ENCODE measurements at regions not wholly inside any gene's neighbourhood (a gene's known extent, or its start where the extent isn't known, plus 50 kb on each side); places are given as distances from the start of the nearest gene placed in this dataset.

GRCh38 chr16:6643080-6643686, 689.5 kb upstream of the RBFOX1 start:
- DNase-seq, result peak; percentile 47

- DNase-seq, result no peak
Measured at GRCh38 chr16:6642271-6642670, 690.4 kb upstream of the RBFOX1 start.

GRCh38 chr16:6641091-6641490, 691.6 kb upstream of the RBFOX1 start:
- DNase-seq, result no peak

- no peak for DNase-seq
Measured at GRCh38 chr16:6636457-6636856, 696.2 kb upstream of the RBFOX1 start.

- no peak for DNase-seq
Measured at GRCh38 chr16:6634151-6634550, 698.5 kb upstream of the RBFOX1 start.

GRCh38 chr16:6633456-6633855, 699.2 kb upstream of the RBFOX1 start:
- no peak for DNase-seq

GRCh38 chr16:6629110-6629509, 703.5 kb upstream of the RBFOX1 start:
- DNase-seq, result no peak

- DNase-seq, result no peak
Measured at GRCh38 chr16:6625606-6626005, 707.0 kb upstream of the RBFOX1 start.

GRCh38 chr16:6618874-6619273, 713.8 kb upstream of the RBFOX1 start:
- DNase-seq, result no peak

GRCh38 chr16:6616746-6617145, 715.9 kb upstream of the RBFOX1 start:
- DNase-seq, result no peak

- DNase-seq, result no peak
Measured at GRCh38 chr16:6615636-6616035, 717.0 kb upstream of the RBFOX1 start.

- no peak for DNase-seq
Measured at GRCh38 chr16:6611535-6611934, 721.1 kb upstream of the RBFOX1 start.

- DNase-seq, result no peak
Measured at GRCh38 chr16:6605490-6605889, 727.2 kb upstream of the RBFOX1 start.

- no peak for DNase-seq
Measured at GRCh38 chr16:6603780-6604325, 728.8 kb upstream of the RBFOX1 start.

GRCh38 chr16:6602405-6602804, 730.2 kb upstream of the RBFOX1 start:
- DNase-seq, result no peak

- no peak for DNase-seq
Measured at GRCh38 chr16:6600167-6600566, 732.5 kb upstream of the RBFOX1 start.

- DNase-seq, result no peak
Measured at GRCh38 chr16:6593799-6594198, 738.8 kb upstream of the RBFOX1 start.

GRCh38 chr16:6576606-6577005, 756.0 kb upstream of the RBFOX1 start:
- no peak for DNase-seq

- no peak for DNase-seq
Measured at GRCh38 chr16:6576113-6576512, 756.5 kb upstream of the RBFOX1 start.

- DNase-seq, result no peak
Measured at GRCh38 chr16:6574146-6574545, 758.5 kb upstream of the RBFOX1 start.

GRCh38 chr16:6573577-6573976, 759.1 kb upstream of the RBFOX1 start:
- DNase-seq, result no peak

GRCh38 chr16:6571044-6571443, 761.6 kb upstream of the RBFOX1 start:
- no peak for DNase-seq

- DNase-seq, result no peak
Measured at GRCh38 chr16:6570530-6570929, 762.1 kb upstream of the RBFOX1 start.

- no peak for DNase-seq
Measured at GRCh38 chr16:6562986-6563385, 769.7 kb upstream of the RBFOX1 start.

All from stimulated activated CD4-positive, alpha-beta T cell treated with anti-CD3 and anti-CD28 coated beads, Interleukin-4, amount 100 ng/mL, for 24 hours (primary cell).